22Rv1 (cell line): ENCODE measurements at regions not wholly inside any gene's neighbourhood (a gene's known extent, or its start where the extent isn't known, plus 50 kb on each side); places are given as distances from the start of the nearest gene placed in this dataset.

Experiments used
- H3K27ac ChIP-seq: fragments of 450-650 bp; 2 replicates; pipeline ENCODE4 v1.5.1; 2017
- CTCF ChIP-seq: fragments of 450-650 bp; IDR thresholded peaks from 2 replicates; pipeline ENCODE4 v1.5.1; 2017; ENCODE audit warnings: mild to moderate bottlenecking
- ZFX ChIP-seq: fragments of 450-650 bp; IDR thresholded peaks from 2 replicates; pipeline ENCODE4 v1.6.1; 2017; ENCODE audit warnings: antibody characterized with exemption, borderline replicate concordance

DNA sequence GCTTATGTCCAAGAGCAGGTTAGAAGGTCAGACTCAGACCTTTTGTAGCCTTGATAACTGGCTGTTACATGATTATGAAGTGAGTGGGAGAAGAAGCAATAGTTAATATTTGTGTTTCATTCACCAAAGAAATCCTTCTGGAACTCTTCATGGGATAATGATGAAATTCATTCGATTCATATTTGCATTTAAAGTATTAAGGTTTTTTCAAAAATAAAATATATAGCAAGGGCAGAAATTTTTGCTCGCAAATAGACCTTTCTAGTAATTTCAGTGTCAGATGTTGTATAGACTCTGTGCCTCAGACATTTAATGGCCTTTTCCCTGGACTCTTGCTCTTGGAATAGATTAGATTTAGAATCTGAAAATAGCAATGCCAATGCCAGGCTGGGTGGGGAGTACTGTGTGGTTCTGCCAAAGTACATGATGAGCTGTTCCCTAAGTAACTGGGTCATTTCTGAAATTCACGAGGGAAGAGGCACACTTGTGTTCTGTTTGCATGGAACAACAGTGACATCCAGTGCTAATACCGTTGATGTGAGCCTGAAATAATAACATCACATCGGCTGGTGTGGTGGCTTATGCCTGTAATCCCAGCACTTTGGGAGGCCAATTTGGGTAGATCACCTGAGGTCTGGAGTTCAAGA, 119.2 kb downstream of the MBL2 start:
- H3K27ac ChIP-seq, result no peak overlapping the region
- peak; percentile 22; the same call in 1 of the 2 replicates for TF ChIP-seq CTCF
- no peak for TF ChIP-seq ZFX

DNA sequence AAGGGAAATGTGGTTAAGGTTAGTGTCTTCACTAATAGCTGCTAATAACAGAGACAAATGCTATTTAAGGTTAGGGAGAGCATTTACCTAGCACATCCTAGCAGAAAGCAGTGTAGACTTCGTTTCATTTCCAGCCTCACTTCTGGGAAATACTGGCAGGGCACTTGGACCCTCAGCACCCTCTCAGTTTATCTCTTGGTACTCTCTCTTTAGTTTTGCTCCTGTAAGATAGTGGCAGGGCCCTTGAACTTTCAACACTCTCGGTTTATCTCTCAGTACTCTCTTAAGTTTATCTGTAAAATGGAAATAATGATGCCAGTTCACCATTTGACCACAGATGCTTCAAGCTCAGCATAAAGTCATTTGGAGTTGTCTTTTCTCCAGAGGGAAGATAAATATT, 118.4 kb downstream of the MBL2 start:
- TF ChIP-seq ZFX (no peak), CTCF (no peak)
- H3K27ac ChIP-seq, result no peak overlapping the region

DNA sequence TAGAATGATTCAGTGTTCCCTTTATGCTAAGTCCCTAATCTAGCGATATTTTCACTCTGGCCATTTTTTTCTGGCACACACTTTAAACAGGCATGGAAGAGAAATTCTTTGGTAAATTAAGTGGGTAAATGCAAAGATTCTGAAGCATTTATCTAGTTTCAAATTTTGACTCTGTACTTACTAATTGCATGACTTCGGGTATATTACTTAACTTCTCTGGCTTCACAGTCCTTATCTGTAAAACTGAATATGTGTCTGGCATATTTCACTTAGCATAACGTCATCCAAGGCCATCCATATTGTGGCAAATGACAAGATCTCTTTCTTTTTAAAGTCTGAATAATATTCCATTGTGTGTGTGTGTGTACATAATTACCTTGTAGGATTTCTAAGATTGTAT, 114.5 kb downstream of the MBL2 start:
- no peak overlapping the region for H3K27ac ChIP-seq
- no peak for TF ChIP-seq CTCF
- no peak for TF ChIP-seq ZFX

DNA sequence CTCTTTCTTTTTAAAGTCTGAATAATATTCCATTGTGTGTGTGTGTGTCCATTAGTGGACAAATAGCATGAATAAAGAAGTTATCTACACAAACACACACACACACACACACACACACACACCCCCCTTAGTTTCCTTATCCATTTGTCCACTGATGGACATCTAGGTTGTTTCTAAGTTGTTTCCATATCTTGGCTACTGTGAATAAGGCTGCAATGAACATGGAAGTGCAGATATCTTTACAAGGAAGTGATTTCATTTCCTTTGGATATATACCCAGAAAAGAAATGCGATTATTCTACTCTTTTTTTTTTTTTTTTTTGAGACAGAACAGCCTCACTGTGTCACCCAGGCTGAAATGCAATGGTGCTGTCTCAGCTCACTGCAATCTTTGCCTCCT, 113.5 kb downstream of the MBL2 start:
- no peak for TF ChIP-seq ZFX
- TF ChIP-seq CTCF, result no peak
- H3K27ac ChIP-seq, result no peak overlapping the region

GRCh38 chr10:52662256-52662655, 110.3 kb downstream of the MBL2 start:
- TF ChIP-seq ZFX (no peak), CTCF (no peak)
- no peak overlapping the region for H3K27ac ChIP-seq

DNA sequence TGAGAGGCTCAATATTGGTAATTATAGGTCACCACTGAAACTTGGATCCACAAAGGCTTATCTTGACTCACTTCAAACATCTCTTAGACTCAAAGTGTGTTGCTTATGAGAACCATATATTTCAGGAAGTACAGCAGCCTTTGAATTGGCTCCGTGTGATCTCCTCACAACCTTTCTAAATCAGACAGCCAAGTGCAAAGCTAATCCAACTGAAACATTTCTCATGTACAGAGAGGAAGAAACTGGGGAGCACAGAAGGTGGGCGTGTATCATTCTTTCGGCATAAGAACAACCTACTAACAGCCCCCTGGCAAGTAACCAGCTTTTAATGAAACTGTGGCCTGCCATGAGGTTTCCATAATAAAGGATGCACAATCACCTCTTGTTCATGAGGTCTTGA, 109.4 kb downstream of the MBL2 start:
- no peak overlapping the region for H3K27ac ChIP-seq
- TF ChIP-seq CTCF, result no peak
- TF ChIP-seq ZFX, result no peak

- TF ChIP-seq CTCF (no peak), ZFX (no peak)
These were observed 108.0 kb downstream of the MBL2 start for GRCh38 chr10:52664629-52665028.

More at GRCh38 chr10:52664629-52665028, 108.0 kb downstream of the MBL2 start:
- no peak overlapping the region for H3K27ac ChIP-seq
